Left ventricle myocardium inferior (tissue), 1 donor: ENCODE measurements at regions not wholly inside any gene's neighbourhood (a gene's known extent, or its start where the extent isn't known, plus 50 kb on each side); places are given as distances from the start of the nearest gene placed in this dataset.

ENCODE experiments used
- DNase-seq: peaks from one replicate; pipeline ENCODE4 v3.0.0-alpha.2; 2020
- H3K27ac ChIP-seq: fragments of 200-600 bp; replicated peaks from 2 replicates; pipeline ENCODE4 v1.8.0; 2021
- H3K27me3 ChIP-seq: fragments of 200-600 bp; 2 replicates; pipeline ENCODE4 v1.8.0; 2021; ENCODE audit warnings: low read depth
- H3K36me3 ChIP-seq: fragments of 200-600 bp; 2 replicates; pipeline ENCODE4 v1.8.0; 2021
- H3K4me1 ChIP-seq: fragments of 200-600 bp; 2 replicates; pipeline ENCODE4 v1.8.0; 2021
- H3K4me3 ChIP-seq: fragments of 200-600 bp; 2 replicates; pipeline ENCODE4 v1.8.0; 2021; ENCODE audit warnings: mild to moderate bottlenecking, moderate library complexity
- H3K9me3 ChIP-seq: fragments of 200-600 bp; replicated peaks from 2 replicates; pipeline ENCODE4 v1.8.0; 2021
- intact Hi-C: fragments of 100-400 bp; cut with micrococcal nuclease; formaldehyde crosslinking; loops from one replicate; pipeline ENCODE4 v1.11.0; 2022
- TF ChIP-seq, protein P1 (sequence below): fragments of 200-600 bp; IDR thresholded peaks from 2 replicates; pipeline ENCODE4 v1.8.0; 2021; ENCODE audit warnings: antibody characterized with exemption, mild to moderate bottlenecking, borderline replicate concordance
- donor health status: DM: no; HTN: yes; CAD: no; lungs with severe emphysema.

DNA sequence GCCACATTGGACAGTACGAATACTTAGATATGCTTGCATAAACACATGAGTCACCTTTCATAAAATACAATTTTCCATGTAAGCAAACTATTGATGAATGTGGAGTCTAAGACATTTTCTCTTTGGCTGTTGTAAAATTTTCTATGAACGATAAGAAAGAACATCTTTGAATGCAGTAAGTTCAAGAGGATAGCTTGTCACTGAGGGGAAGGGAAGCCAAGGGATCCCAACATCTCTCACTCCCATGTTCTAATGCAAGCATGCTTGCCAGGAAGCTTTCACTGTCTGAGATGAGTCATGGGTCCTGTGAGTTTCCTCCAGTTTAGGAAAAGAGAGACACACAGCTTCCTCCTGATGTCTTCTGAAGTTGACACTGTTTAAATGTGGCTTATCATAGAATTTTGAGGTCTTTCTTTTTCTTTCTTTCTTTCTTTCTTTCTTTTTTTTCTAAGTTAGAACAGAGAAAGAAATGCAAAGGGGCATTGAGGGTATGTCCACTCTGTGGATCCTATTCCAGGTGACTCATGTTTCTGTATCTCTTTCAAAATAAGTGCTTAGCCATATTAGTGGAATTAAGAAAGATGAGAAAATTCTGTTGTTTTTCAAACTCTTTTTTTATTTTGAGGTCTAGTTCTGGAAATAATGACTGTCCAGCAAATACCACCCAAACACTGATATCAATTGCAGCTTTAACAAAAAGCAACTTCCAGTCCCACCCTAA is 146.6 kb downstream of the RDH14 start:
- DNase-seq, result no peak
- no peaks in the 10 kb centered on the region for H3K36me3 ChIP-seq

DNA sequence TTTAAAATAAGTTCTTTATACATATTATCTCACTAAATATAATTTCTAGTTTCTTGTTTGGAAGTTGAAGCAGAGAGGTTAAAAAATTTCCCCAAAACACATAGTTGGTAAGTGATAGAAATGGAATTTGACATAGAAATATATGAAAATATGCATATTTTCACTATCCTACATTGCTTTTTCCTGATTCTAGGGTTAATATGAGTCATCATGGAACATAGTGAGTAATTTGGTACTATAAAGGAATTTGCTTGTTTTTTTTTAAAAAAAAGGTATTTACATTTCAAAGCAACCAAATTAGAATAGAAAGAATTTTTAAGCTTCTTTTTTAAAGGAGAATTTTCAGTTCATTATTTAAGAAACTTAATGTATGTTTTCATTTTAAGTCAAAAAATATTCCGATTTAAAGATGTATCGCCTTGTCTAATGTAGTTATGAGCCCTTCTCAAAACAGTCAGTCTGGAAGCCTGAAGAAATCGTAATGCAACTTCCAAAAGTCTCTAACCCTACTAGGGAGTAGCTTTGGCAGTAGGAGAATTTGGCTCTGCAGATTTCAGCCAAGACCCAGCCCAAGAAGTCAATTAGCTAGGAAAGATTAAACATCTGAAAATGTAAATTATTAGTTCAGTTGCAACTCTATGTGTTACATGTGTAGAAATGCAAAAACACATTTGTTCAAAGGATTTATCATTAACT is 147.3 kb downstream of the RDH14 start:
- intact Hi-C loops, result no loop called here
- Histone ChIP-seq H3K9me3 (peaks cover 6% of the 10 kb centered on the region), H3K27ac (peak overlapping the region; percentile 35), H3K4me3 (no peak overlapping the region), H3K4me1 (no peaks in the 10 kb centered on the region), H3K27me3 (no peaks in the 10 kb centered on the region), H3K36me3 (no peaks in the 10 kb centered on the region)
- no peak for DNase-seq
- TF ChIP-seq, protein P1, sequence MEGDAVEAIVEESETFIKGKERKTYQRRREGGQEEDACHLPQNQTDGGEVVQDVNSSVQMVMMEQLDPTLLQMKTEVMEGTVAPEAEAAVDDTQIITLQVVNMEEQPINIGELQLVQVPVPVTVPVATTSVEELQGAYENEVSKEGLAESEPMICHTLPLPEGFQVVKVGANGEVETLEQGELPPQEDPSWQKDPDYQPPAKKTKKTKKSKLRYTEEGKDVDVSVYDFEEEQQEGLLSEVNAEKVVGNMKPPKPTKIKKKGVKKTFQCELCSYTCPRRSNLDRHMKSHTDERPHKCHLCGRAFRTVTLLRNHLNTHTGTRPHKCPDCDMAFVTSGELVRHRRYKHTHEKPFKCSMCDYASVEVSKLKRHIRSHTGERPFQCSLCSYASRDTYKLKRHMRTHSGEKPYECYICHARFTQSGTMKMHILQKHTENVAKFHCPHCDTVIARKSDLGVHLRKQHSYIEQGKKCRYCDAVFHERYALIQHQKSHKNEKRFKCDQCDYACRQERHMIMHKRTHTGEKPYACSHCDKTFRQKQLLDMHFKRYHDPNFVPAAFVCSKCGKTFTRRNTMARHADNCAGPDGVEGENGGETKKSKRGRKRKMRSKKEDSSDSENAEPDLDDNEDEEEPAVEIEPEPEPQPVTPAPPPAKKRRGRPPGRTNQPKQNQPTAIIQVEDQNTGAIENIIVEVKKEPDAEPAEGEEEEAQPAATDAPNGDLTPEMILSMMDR, result no peak

More for the DNA sequence above, 146.6 kb downstream of the RDH14 start:
- Histone ChIP-seq H3K27ac (peak overlapping the region; percentile 35), H3K9me3 (no peaks in the 10 kb centered on the region), H3K4me3 (no peak overlapping the region), H3K4me1 (no peaks in the 10 kb centered on the region), H3K27me3 (no peaks in the 10 kb centered on the region)
- TF ChIP-seq, protein P1, result no peak
- intact Hi-C loops, result no loop called here

DNA sequence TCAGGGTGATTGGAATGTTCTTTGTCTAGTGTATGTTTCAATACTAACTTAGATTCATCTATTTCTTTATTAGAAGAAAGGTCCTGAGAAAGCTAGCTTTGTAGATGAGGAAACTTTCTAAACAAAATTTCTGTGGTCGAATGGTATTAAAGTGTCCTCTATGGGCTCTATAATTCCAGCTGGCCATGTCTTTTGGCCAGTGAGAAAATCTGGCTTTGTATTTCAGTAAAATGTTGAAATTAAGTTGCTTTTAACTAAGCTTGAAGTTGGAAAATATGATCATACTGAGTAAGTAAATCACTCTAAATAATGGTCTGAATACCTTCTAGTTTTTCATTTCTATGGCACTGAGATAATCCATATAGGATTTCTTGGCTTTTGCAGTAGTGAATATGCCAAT is 148.8 kb downstream of the RDH14 start:
- Histone ChIP-seq H3K9me3 (peaks cover 6% of the 10 kb centered on the region), H3K4me3 (no peak overlapping the region), H3K27me3 (no peaks in the 10 kb centered on the region), H3K27ac (no peak overlapping the region), H3K4me1 (no peaks in the 10 kb centered on the region), H3K36me3 (no peaks in the 10 kb centered on the region)
- no peak for DNase-seq
- intact Hi-C loops, result no loop called here
- TF ChIP-seq, protein P1, result no peak

DNA sequence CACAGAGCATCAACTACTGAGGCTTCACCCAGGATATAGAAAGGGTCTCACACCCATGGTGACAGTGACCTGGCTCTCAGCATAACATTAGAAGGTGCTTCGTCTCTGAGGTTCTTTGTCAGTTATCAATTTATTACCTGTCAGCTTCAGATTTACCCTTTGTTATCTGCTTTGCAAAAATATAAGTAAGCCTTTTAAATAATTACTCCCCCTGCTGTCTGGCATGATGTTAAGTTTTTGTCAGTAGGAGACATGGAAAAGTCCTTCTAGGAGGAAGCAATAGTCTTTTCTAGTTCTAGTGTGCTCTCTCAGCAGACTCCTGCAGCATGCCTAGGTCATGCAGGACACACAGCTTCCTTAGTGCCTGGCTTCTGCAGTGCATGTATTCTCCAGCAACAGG is 149.9 kb downstream of the RDH14 start:
- intact Hi-C loops, result no loop called here
- TF ChIP-seq, protein P1, result no peak
- Histone ChIP-seq H3K27ac (no peak overlapping the region), H3K4me1 (no peaks in the 10 kb centered on the region), H3K9me3 (peaks cover 6% of the 10 kb centered on the region), H3K27me3 (no peaks in the 10 kb centered on the region), H3K4me3 (no peak overlapping the region), H3K36me3 (no peaks in the 10 kb centered on the region)
- no peak for DNase-seq

DNA sequence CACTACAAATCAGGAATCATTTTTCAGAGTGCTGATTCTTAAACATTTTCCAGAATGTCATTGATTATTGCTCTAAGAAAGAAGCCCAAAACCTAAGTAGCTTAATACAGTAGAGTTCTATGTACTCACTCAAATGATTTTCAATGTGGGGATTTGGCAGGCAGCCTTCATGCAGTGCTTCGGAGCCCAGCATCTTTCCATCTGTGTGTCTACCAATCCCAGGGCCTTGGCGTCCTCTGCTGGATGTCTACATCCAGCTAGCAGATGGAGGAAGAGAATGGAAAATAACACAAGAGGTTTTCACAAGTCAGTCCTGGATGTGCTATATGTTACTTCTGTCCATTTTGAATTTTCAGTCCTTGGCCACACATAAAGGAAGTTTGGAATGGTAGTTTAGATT is 151.8 kb downstream of the RDH14 start:
- TF ChIP-seq, protein P1, result no peak
- no peak overlapping the region for H3K27ac ChIP-seq
- intact Hi-C loops, result no loop called here
- H3K9me3 ChIP-seq, result peaks cover 6% of the 10 kb centered on the region
- no peak overlapping the region for H3K4me3 ChIP-seq
- no peak for DNase-seq
- no peaks in the 10 kb centered on the region for H3K36me3 ChIP-seq
- no peaks in the 10 kb centered on the region for H3K27me3 ChIP-seq
- H3K4me1 ChIP-seq, result no peaks in the 10 kb centered on the region
